HL-60 (cell line): ENCODE measurements at regions not wholly inside any gene's neighbourhood (a gene's known extent, or its start where the extent isn't known, plus 50 kb on each side); places are given as distances from the start of the nearest gene placed in this dataset.

Source experiments
- DNase-seq, 2 experiments: peaks; one replicate each; pipeline ENCODE4 v3.0.0-alpha.2; 2010 to 2020; ENCODE audit warnings: low read depth in 1 of 2, low spot score in 1 of 2
- H3K27ac ChIP-seq: fragments of 250-450 bp; sonication (Bioruptor Pico); replicated peaks from 2 replicates; pipeline ENCODE4 v1.5.1; 2020; ENCODE audit warnings: mild to moderate bottlenecking, moderate library complexity
- H3K27me3 ChIP-seq: fragments of 250-450 bp; sonication (Bioruptor Pico); 2 replicates; pipeline ENCODE4 v1.5.1; 2021; ENCODE audit warnings: mild to moderate bottlenecking, moderate library complexity; ENCODE audit not compliant: insufficient read depth, poor library complexity, severe bottlenecking
- H3K4me3 ChIP-seq: replicated peaks from 2 replicates; pipeline ENCODE4 v1.5.1; 2011; ENCODE audit warnings: mild to moderate bottlenecking, control low read depth, low read length; ENCODE audit not compliant: insufficient read depth
- GABPA ChIP-seq: IDR thresholded peaks from 2 replicates; pipeline ENCODE4 v1.6.1; 2012; ENCODE audit warnings: low read depth
- POLR2AphosphoS5 ChIP-seq: IDR thresholded peaks from 2 replicates; pipeline ENCODE4 v1.6.1; 2012; ENCODE audit warnings: low read depth
- SPI1 ChIP-seq: IDR thresholded peaks from 2 replicates; pipeline ENCODE4 v1.6.1; 2012; ENCODE audit warnings: low read depth, mild to moderate bottlenecking, borderline replicate concordance
- TF ChIP-seq, protein P1 (sequence below): IDR thresholded peaks from 2 replicates; pipeline ENCODE4 v1.6.1; 2012; ENCODE audit warnings: low read depth; ENCODE audit not compliant: insufficient replicate concordance
- TF ChIP-seq, protein P2 (sequence below): IDR thresholded peaks from one replicate; pipeline ENCODE4 v1.5.1; 2011; ENCODE audit warnings: low read length, control low read depth, inconsistent platforms; ENCODE audit not compliant: insufficient read depth

DNA sequence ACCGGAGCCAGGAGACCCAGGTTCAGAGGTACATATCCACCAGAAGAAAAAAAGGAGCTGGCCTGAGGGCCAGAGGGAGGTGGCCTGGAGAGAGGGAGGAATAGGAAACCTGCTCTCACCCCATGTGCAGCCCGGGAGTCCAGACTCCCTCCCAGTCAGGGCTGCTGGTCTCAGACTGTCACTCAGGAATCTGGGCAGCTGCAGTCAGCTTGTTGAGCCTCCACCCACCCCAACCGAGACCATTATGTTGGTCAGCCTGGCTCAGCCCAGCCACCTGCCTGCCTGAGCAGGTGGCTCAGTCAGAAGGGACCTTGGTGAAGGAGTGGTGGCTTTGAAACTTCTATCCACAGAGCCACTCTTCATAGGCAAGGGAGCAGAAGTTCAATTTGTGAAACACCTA lies 53.3 kb upstream of the EPB41L1 start:
- Histone ChIP-seq H3K27ac (no peak overlapping the region), H3K4me3 (no peak overlapping the region), H3K27me3 (no peaks in the 10 kb centered on the region)
- DNase-seq, result no peak
- TF ChIP-seq SPI1, result no peak
- TF ChIP-seq, protein P1, sequence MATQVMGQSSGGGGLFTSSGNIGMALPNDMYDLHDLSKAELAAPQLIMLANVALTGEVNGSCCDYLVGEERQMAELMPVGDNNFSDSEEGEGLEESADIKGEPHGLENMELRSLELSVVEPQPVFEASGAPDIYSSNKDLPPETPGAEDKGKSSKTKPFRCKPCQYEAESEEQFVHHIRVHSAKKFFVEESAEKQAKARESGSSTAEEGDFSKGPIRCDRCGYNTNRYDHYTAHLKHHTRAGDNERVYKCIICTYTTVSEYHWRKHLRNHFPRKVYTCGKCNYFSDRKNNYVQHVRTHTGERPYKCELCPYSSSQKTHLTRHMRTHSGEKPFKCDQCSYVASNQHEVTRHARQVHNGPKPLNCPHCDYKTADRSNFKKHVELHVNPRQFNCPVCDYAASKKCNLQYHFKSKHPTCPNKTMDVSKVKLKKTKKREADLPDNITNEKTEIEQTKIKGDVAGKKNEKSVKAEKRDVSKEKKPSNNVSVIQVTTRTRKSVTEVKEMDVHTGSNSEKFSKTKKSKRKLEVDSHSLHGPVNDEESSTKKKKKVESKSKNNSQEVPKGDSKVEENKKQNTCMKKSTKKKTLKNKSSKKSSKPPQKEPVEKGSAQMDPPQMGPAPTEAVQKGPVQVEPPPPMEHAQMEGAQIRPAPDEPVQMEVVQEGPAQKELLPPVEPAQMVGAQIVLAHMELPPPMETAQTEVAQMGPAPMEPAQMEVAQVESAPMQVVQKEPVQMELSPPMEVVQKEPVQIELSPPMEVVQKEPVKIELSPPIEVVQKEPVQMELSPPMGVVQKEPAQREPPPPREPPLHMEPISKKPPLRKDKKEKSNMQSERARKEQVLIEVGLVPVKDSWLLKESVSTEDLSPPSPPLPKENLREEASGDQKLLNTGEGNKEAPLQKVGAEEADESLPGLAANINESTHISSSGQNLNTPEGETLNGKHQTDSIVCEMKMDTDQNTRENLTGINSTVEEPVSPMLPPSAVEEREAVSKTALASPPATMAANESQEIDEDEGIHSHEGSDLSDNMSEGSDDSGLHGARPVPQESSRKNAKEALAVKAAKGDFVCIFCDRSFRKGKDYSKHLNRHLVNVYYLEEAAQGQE, result no peak

DNA sequence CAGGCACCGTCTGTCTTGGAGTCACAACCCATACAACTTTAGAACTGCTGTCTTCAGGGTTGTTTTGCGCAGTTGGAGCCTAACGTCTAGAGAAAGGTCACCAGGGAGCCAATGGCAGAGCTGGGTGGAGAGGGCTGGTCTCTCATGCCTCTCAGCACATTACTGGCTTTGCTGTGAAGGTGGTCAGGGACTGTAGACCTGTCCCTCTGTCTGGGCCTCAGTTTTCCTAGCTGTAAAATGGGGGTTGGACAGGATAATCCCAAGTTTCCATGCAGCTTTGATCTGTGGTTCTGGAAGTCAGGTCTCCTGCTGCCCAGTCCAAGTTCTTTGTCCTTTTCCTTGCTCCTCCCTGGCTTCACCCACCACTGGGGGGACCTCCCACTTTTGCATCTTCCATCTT lies 52.2 kb upstream of the EPB41L1 start:
- no peak overlapping the region for H3K4me3 ChIP-seq
- H3K27ac ChIP-seq, result no peak overlapping the region
- DNase-seq, result no peak

DNA sequence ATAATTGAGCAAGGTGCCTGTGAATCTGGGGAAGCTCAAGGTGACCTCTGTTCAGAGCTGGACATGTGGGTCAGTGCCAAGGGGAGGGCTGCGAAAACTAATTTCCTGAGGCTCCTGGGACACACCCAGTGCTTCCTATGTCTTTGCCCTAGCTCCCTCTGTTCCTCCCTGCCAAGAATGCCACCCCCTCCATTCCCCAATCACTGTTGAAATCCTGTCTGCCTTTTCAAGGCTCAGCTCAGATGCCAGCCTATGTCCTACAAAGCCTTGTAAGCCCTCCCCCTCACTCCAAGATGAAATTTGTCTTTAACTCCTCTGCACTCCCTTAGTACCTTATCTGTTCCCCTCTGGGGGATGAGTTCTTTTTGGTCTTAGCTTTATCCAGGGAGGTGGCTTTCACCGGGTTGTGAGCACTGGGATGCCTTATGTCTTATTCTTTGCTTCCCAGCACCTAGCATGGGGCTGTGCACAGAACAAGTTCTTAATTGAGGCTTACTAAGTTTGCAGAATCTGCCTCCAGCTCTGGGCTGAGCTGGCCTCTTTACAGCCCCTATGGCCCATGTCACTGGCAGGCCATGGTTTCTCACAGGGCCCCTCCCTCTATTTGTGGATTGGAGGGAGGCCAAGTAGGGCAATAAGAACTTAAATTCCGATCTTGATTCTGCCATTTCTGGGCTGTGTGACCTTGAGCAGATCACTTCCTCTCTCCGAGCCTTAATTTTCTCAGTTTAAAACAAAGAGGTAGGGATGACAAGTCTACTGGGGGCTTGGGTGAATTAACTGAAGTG lies 51.5 kb upstream of the EPB41L1 start:
- TF ChIP-seq SPI1, result peak; percentile 48
- TF ChIP-seq, protein P1, result no peak
- no peaks in the 10 kb centered on the region for H3K27me3 ChIP-seq
- no peak overlapping the region for H3K27ac ChIP-seq
- H3K4me3 ChIP-seq, result no peak overlapping the region
- DNase-seq, result no peak

More for the DNA sequence above, 52.2 kb upstream of the EPB41L1 start:
- TF ChIP-seq, protein P2, sequence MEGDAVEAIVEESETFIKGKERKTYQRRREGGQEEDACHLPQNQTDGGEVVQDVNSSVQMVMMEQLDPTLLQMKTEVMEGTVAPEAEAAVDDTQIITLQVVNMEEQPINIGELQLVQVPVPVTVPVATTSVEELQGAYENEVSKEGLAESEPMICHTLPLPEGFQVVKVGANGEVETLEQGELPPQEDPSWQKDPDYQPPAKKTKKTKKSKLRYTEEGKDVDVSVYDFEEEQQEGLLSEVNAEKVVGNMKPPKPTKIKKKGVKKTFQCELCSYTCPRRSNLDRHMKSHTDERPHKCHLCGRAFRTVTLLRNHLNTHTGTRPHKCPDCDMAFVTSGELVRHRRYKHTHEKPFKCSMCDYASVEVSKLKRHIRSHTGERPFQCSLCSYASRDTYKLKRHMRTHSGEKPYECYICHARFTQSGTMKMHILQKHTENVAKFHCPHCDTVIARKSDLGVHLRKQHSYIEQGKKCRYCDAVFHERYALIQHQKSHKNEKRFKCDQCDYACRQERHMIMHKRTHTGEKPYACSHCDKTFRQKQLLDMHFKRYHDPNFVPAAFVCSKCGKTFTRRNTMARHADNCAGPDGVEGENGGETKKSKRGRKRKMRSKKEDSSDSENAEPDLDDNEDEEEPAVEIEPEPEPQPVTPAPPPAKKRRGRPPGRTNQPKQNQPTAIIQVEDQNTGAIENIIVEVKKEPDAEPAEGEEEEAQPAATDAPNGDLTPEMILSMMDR, result no peak
- TF ChIP-seq SPI1 (no peak), GABPA (no peak), POLR2AphosphoS5 (no peak)
- TF ChIP-seq, protein P1, result no peak
- H3K27me3 ChIP-seq, result no peaks in the 10 kb centered on the region

DNA sequence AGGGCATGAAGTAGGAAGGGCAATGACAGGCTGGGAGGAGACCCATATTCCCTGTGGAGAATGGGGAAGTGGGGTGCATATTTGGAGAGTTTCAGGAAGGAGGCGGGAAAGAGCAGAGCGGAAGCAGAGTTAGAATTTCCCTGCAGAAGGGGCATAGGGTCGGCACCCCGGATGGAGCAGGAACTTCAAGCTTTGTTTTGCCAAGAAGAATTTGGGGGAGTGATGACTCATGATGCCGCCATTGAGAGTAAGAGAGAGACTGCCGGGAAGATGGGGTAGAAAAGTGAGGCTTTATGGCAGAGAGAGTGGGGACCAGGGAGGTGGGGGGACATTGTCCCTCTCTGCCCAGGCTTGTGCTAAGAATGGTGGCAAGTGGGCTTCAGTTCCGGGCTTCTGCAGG lies 50.3 kb upstream of the EPB41L1 start:
- H3K4me3 ChIP-seq, result no peak overlapping the region
- H3K27ac ChIP-seq, result no peak overlapping the region
- DNase-seq, result no peak
- no peak for TF ChIP-seq SPI1
- TF ChIP-seq, protein P2, result no peak
- TF ChIP-seq, protein P1, result no peak
- no peak for TF ChIP-seq GABPA
- TF ChIP-seq POLR2AphosphoS5, result no peak
- no peaks in the 10 kb centered on the region for H3K27me3 ChIP-seq
